ENCODE measurements at regions not wholly inside any gene's neighbourhood (a gene's known extent, or its start where the extent isn't known, plus 50 kb on each side); places are given as distances from the start of the nearest gene placed in this dataset.

- no peak for DNase-seq (ENCODE audit: low read depth)
These were observed 1913.7 kb upstream of the WWC1 start for GRCh38 chr5:166377756-166378155.

GRCh38 chr5:166379517-166379916 lies 1911.9 kb upstream of the WWC1 start:
- DNase-seq (ENCODE audit: low read depth) = no peak

GRCh38 chr5:166382031-166382430 lies 1909.4 kb upstream of the WWC1 start:
- DNase-seq (ENCODE audit: low read depth) = no peak

- no peak for DNase-seq (ENCODE audit: low read depth)
These were observed 1893.3 kb upstream of the WWC1 start for GRCh38 chr5:166398131-166398530.

- DNase-seq (ENCODE audit: low read depth) = no peak
These were observed 1891.7 kb upstream of the WWC1 start for GRCh38 chr5:166399781-166400180.

GRCh38 chr5:166401391-166401790 lies 1890.1 kb upstream of the WWC1 start:
- no peak for DNase-seq (ENCODE audit: low read depth)

- DNase-seq (ENCODE audit: low read depth) = no peak
These were observed 1879.3 kb upstream of the WWC1 start for GRCh38 chr5:166412191-166412590.

- no peak for DNase-seq (ENCODE audit: low read depth)
These were observed 1864.2 kb upstream of the WWC1 start for GRCh38 chr5:166427211-166427610.

- no peak for DNase-seq (ENCODE audit: low read depth)
These were observed 1863.1 kb upstream of the WWC1 start for GRCh38 chr5:166428264-166428803.

- no peak for DNase-seq (ENCODE audit: low read depth)
These were observed 1860.7 kb upstream of the WWC1 start for GRCh38 chr5:166430491-166431319.

- DNase-seq (ENCODE audit: low read depth) = no peak
These were observed 1860.0 kb upstream of the WWC1 start for GRCh38 chr5:166431456-166431855.

- no peak for DNase-seq (ENCODE audit: low read depth)
These were observed 1857.8 kb upstream of the WWC1 start for GRCh38 chr5:166433679-166434078.

GRCh38 chr5:166436872-166437271 lies 1854.6 kb upstream of the WWC1 start:
- no peak for DNase-seq (ENCODE audit: low read depth)

- no peak for DNase-seq (ENCODE audit: low read depth)
These were observed 1805.1 kb upstream of the WWC1 start for GRCh38 chr5:166486348-166486747.

- no peak for DNase-seq (ENCODE audit: low read depth)
These were observed 1802.9 kb upstream of the WWC1 start for GRCh38 chr5:166488560-166488959.

GRCh38 chr5:166493040-166493439 lies 1798.4 kb upstream of the WWC1 start:
- DNase-seq (ENCODE audit: low read depth) = no peak

- DNase-seq (ENCODE audit: low read depth) = no peak
These were observed 1797.8 kb upstream of the WWC1 start for GRCh38 chr5:166493612-166494011.

- DNase-seq (ENCODE audit: low read depth) = no peak
These were observed 1793.8 kb upstream of the WWC1 start for GRCh38 chr5:166497496-166498104.

GRCh38 chr5:166499447-166500240 lies 1791.8 kb upstream of the WWC1 start:
- no peak for DNase-seq (ENCODE audit: low read depth)

- DNase-seq (ENCODE audit: low read depth) = no peak
These were observed 1787.9 kb upstream of the WWC1 start for GRCh38 chr5:166503506-166503905.

- no peak for DNase-seq (ENCODE audit: low read depth)
These were observed 1786.4 kb upstream of the WWC1 start for GRCh38 chr5:166505067-166505466.

- DNase-seq (ENCODE audit: low read depth) = no peak
These were observed 1785.9 kb upstream of the WWC1 start for GRCh38 chr5:166505544-166505943.

Measured in ELR (cell line).